Fibroblast of mammary gland (primary cell): ENCODE measurements at regions not wholly inside any gene's neighbourhood (a gene's known extent, or its start where the extent isn't known, plus 50 kb on each side); places are given as distances from the start of the nearest gene placed in this dataset.
"Not testable (repeated sequence)": the region's sequence is repeated elsewhere in the genome, so short reads cannot be mapped to it uniquely, and the experiment has no call there.

Experiments used
- DNase-seq: peaks from one replicate; pipeline ENCODE4 v3.0.0-alpha.2; 2010; ENCODE audit warnings: low read depth
- H3K4me3 ChIP-seq: 2 replicates; pipeline ENCODE4 v1.5.1; 2011; ENCODE audit warnings: low read depth, mild to moderate bottlenecking, low read length, moderate library complexity; ENCODE audit not compliant: control insufficient read depth
- TF ChIP-seq, protein P1 (sequence below): conservative IDR thresholded peaks from 2 replicates; pipeline ENCODE4 v1.5.1; 2011; ENCODE audit warnings: low read depth, low read length, inconsistent platforms; ENCODE audit not compliant: control insufficient read depth, insufficient read depth

- no peak for DNase-seq
- TF ChIP-seq, protein P1, sequence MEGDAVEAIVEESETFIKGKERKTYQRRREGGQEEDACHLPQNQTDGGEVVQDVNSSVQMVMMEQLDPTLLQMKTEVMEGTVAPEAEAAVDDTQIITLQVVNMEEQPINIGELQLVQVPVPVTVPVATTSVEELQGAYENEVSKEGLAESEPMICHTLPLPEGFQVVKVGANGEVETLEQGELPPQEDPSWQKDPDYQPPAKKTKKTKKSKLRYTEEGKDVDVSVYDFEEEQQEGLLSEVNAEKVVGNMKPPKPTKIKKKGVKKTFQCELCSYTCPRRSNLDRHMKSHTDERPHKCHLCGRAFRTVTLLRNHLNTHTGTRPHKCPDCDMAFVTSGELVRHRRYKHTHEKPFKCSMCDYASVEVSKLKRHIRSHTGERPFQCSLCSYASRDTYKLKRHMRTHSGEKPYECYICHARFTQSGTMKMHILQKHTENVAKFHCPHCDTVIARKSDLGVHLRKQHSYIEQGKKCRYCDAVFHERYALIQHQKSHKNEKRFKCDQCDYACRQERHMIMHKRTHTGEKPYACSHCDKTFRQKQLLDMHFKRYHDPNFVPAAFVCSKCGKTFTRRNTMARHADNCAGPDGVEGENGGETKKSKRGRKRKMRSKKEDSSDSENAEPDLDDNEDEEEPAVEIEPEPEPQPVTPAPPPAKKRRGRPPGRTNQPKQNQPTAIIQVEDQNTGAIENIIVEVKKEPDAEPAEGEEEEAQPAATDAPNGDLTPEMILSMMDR: no peak
- H3K4me3 ChIP-seq: no peak overlapping the region
Observed at GRCh38 chr2:208915401-208915800, 508.4 kb upstream of the MAP2 start.

DNA sequence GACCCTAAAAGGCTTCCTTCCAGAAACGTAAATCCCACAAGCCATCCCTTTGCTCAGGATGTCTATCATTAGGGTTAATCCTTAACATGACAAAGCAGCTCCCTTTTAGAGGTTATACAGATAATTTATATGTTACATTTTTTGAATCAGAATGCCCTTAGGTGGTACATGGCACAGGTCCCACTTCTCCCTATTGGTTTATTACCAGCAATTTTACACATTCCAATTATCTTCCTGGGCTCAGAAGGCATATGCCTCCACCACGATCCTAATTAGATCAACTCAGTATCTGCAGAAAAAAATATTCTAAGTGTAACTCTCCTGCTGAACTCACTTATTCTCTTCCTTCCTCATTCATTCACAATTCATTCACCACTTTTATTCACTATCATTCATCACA, 507.0 kb upstream of the MAP2 start:
- DNase-seq: no peak
- TF ChIP-seq, protein P1: no peak
- H3K4me3 ChIP-seq: no peak overlapping the region

- not testable (repeated sequence) for H3K4me3 ChIP-seq, DNase-seq
Observed at GRCh38 chr2:208921358-208921757, 502.5 kb upstream of the MAP2 start.

GRCh38 chr2:208927867-208928266, 496.0 kb upstream of the MAP2 start:
- H3K4me3 ChIP-seq: no peak overlapping the region
- TF ChIP-seq, protein P1: no peak
- no peak for DNase-seq

GRCh38 chr2:208929139-208929864, 494.5 kb upstream of the MAP2 start:
- DNase-seq: no peak
- TF ChIP-seq, protein P1: no peak
- H3K4me3 ChIP-seq: no peak overlapping the region

- TF ChIP-seq, protein P1: no peak
- no peak overlapping the region for H3K4me3 ChIP-seq
- no peak for DNase-seq
Observed at GRCh38 chr2:208929894-208930427, 493.9 kb upstream of the MAP2 start.

DNA sequence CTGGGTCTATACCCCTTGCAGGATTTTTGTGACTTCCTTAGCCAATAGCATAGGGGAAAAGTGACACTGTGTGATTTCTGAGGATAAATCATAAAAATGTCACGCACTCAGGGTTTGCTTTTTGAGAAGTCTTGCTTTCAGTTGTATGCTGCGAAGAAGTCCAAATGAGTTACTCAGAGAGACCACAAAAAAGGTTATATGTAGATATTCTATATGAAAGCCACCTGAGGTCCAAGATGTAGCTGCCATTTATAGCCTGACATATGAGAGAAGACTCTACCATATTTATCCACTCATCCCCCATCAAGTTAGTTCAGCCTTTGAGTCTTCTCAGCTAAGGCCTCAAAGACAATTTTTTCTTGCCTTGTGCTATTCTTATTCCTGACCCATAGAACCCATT, 488.3 kb upstream of the MAP2 start:
- TF ChIP-seq, protein P1: no peak
- DNase-seq: no peak
- H3K4me3 ChIP-seq: no peak overlapping the region
